AG04450 (cell line): ENCODE measurements at regions not wholly inside any gene's neighbourhood (a gene's known extent, or its start where the extent isn't known, plus 50 kb on each side); places are given as distances from the start of the nearest gene placed in this dataset.

ENCODE experiments used
- CTCF ChIA-PET: fragments of 300-600, 350-600 bp; formaldehyde crosslinking; extraction: SDS; loops from one replicate; lab custom pipeline; 2022; ENCODE audit warnings: antibody characterized with exemption, inconsistent platforms; lab: Charles Lee
- POLR2A ChIA-PET: fragments of 350-600 bp; formaldehyde crosslinking; extraction: SDS; loops from one replicate; lab custom pipeline; 2021; ENCODE audit warnings: antibody characterized with exemption, inconsistent platforms; lab: Yijun Ruan, JAX
- DNase-seq: peaks from one replicate; pipeline ENCODE4 v3.0.0-alpha.2; 2011; ENCODE audit warnings: low read depth, low spot score
- H3K27ac ChIP-seq: one replicate; pipeline ENCODE4 v1.5.1; 2012; ENCODE audit warnings: low read depth, low read length, control low read depth
- H3K27me3 ChIP-seq: one replicate; pipeline ENCODE4 v1.6.0; 2012; ENCODE audit warnings: low read length; ENCODE audit not compliant: control insufficient read depth, insufficient read depth
- H3K4me3 ChIP-seq: 2 replicates; pipeline ENCODE4 v1.5.1; 2011; ENCODE audit warnings: mild to moderate bottlenecking, low read depth, low read length, control low read depth
- H3K9me3 ChIP-seq: 2 replicates; pipeline ENCODE4 v1.5.1; 2012; ENCODE audit warnings: low read length; ENCODE audit not compliant: control insufficient read depth, insufficient read depth
- TF ChIP-seq, protein P1 (sequence below): IDR thresholded peaks from 2 replicates; pipeline ENCODE4 v1.5.1; 2011; ENCODE audit warnings: low read depth, low read length, control low read depth, inconsistent platforms

DNA sequence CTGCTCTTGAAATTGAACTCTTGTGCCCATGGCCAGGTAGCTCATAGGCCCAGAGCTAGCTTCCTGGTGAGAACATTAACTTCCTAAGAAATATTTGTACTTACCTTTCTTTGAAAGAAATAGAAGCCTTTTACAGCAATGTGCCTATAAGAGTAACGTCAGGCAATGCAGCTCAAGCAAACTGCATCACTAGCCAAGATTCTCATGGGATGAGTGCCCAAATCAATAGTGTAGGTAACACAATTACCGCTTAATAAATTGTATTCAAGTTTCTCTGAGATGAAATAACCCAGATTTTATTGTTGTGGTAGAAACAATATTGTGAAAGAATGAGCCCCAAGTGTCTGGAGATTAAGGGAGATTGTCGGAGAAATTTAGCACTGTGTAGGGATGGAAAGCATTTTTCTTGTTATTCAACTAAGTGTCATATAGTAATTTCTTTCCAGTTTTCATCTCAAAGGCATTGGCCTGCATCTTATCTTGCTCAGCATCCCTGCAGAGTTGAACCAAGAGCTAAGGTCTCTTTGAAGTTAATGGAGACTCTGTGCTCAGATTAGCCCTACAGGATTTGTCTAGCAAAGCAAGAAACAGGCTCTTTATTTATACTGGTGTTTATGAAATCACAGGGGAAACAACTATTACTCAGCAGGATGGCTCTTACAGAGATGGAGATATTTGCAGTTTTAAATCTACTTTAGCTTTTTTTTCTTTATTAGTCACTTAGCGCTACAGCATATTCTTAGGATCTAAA is 321.0 kb upstream of the PDGFD start:
- CTCF ChIA-PET: no interaction called here
- Histone ChIP-seq H3K4me3 (no peak overlapping the region), H3K9me3 (no peaks in the 10 kb centered on the region), H3K27me3 (no peaks in the 10 kb centered on the region), H3K27ac (no peak overlapping the region)
- TF ChIP-seq, protein P1, sequence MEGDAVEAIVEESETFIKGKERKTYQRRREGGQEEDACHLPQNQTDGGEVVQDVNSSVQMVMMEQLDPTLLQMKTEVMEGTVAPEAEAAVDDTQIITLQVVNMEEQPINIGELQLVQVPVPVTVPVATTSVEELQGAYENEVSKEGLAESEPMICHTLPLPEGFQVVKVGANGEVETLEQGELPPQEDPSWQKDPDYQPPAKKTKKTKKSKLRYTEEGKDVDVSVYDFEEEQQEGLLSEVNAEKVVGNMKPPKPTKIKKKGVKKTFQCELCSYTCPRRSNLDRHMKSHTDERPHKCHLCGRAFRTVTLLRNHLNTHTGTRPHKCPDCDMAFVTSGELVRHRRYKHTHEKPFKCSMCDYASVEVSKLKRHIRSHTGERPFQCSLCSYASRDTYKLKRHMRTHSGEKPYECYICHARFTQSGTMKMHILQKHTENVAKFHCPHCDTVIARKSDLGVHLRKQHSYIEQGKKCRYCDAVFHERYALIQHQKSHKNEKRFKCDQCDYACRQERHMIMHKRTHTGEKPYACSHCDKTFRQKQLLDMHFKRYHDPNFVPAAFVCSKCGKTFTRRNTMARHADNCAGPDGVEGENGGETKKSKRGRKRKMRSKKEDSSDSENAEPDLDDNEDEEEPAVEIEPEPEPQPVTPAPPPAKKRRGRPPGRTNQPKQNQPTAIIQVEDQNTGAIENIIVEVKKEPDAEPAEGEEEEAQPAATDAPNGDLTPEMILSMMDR: no peak
- no peak for DNase-seq
- POLR2A ChIA-PET: no interaction called here

DNA sequence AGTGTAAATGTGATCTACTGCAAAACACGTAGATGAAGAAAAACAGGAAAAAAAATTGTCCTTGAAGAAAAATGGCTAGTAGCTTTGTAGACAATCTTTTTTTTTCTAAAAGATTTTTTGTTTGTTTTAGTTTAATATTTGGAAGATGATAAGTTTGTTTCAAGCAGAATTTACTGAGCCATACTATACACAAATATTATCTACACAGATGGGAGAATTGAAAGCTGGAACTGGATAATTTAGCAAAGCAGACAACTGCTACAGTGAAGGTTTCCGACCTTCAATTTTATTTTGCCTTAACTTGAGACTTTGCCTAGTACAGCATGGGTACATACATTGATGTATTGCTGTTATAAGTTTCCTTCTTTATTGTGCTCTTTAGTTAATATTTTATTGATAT is 313.0 kb upstream of the PDGFD start:
- no peaks in the 10 kb centered on the region for H3K27me3 ChIP-seq
- TF ChIP-seq, protein P1: no peak
- DNase-seq: no peak
- H3K27ac ChIP-seq: no peak overlapping the region
- H3K9me3 ChIP-seq: no peaks in the 10 kb centered on the region
- H3K4me3 ChIP-seq: no peak overlapping the region
- ChIA-PET CTCF (no interaction called here), POLR2A (no interaction called here)

DNA sequence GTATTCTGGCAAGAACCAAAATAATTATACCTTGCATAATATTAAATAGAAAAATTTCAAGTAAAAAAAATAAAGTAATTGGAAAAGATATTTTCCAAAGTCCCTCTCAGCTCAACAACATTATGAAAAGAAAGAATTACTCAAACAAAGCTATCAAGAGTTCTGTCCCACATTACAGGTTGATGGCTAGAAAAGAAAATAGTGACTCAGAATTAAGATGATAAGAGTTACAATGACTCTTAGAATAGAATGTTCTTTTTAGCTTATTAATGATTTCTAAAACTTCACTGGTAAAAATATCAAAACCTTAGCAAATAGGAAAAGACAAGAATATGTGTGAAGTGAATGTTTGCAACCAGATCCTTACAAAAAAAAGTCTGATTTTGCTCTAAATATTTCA is 312.5 kb upstream of the PDGFD start:
- no peak overlapping the region for H3K27ac ChIP-seq
- no peaks in the 10 kb centered on the region for H3K27me3 ChIP-seq
- TF ChIP-seq, protein P1: no peak
- POLR2A ChIA-PET: no interaction called here
- CTCF ChIA-PET: no interaction called here
- H3K4me3 ChIP-seq: no peak overlapping the region
- no peak for DNase-seq
- H3K9me3 ChIP-seq: no peaks in the 10 kb centered on the region

DNA sequence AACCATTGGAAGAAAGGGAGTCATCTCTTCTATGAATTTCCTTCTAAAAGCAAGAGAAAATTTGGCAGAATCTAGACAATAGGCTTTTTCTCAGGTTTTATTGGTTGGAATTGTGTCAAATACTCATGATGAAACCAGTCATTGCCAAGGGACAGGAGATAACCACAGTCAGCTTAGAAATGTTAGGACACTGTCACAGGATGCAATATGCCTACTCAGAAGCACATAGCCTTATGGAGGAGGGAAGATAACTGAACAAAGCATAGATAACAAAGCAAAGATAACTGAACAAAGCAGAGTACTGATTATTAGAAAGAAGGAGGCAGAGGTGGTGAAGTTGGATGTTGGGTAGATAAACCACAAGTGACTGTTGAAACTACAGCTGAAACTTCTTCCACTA is 303.5 kb upstream of the PDGFD start:
- no peak for DNase-seq
- Histone ChIP-seq H3K27ac (no peak overlapping the region), H3K4me3 (no peak overlapping the region), H3K27me3 (no peaks in the 10 kb centered on the region), H3K9me3 (no peaks in the 10 kb centered on the region)
- CTCF ChIA-PET: no interaction called here
- TF ChIP-seq, protein P1: no peak
- POLR2A ChIA-PET: no interaction called here

DNA sequence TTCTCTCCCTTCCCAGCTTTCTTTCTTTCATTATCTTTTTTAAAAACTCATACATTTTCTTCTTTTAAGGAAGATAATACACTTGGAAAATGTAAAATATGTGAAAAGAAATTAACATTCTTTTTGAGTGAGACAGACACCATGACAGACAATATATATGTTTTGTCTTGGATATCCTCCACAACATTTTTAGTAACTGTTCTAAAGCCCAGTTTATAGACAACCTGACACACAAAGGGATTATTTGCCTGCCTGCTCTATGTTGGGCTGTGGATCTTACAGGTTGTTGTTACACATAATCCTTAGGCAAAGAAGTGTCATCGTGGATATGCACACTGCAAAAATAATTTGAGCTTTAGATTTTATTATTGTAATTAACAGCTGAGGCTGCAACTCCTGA is 301.4 kb upstream of the PDGFD start:
- POLR2A ChIA-PET: no interaction called here

More for the DNA sequence above, 301.4 kb upstream of the PDGFD start:
- no peak overlapping the region for H3K4me3 ChIP-seq
- H3K27me3 ChIP-seq: no peaks in the 10 kb centered on the region
- no peak overlapping the region for H3K27ac ChIP-seq
- no peak for DNase-seq
- H3K9me3 ChIP-seq: no peaks in the 10 kb centered on the region
- TF ChIP-seq, protein P1: no peak
- CTCF ChIA-PET: no interaction called here
